GM21717 (cell line): ENCODE measurements at regions not wholly inside any gene's neighbourhood (a gene's known extent, or its start where the extent isn't known, plus 50 kb on each side); places are given as distances from the start of the nearest gene placed in this dataset.
"Not testable (repeated sequence)": the region's sequence is repeated elsewhere in the genome, so short reads cannot be mapped to it uniquely, and the experiment has no call there.

Experiments
- ATAC-seq: cut with Tn5 transposase; IDR thresholded peaks from one replicate; pipeline ENCODE4 v1.9.1; 2021; ENCODE audit warnings: mild to moderate bottlenecking, moderate library complexity; ENCODE audit not compliant: unreplicated experiment

DNA sequence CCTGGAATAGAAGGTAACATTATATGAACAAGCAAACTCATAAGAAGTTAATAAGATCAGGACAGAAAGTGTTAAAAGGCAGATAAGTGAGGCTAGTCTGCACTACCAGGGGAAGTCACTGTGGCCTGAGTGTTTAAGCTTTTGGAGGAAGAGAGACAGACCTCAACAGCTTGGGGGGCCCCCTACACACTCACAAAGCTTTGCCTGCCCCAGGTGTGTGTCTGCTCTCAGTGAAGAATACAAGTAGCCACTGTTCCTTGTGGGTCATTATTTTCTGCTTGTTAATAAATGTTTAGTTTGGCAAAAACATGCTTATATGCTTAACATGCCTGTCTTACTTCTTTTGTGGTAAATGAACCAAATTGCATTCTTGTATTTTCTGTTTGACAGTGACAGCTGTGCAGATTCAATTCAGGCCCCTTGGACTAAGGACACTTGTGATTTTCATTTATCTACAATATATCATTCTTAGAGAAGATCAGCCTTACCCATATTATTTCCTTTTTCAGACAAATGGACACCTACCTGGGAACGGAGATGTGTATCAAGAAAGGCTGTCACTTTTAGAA lies 50.7 kb upstream of the C12orf71 start:
- ATAC-seq, result no peak

DNA sequence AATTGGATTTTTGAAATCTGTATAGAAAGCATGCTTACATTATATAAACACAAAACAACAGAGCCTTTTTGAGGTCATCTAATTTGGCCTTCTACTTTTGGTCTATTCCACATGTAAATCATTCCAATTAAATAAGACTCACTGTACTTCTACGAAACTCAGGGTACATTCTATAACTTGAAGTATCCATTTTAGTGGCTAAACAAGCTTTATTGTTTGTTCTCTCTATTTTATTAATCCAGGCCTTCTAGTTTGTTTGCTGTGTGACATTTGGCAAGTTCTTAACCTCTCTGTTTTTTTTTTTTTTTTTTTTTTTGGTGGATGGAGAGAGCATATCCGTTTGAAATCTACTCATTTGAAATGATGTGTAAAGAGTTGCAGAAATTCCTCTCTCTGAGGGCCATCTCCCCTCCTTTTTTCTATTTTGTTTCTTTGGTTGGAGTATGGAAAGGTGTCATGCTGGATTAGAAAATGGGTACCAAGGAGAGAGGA lies 58.1 kb upstream of the C12orf71 start:
- no peak for ATAC-seq

DNA sequence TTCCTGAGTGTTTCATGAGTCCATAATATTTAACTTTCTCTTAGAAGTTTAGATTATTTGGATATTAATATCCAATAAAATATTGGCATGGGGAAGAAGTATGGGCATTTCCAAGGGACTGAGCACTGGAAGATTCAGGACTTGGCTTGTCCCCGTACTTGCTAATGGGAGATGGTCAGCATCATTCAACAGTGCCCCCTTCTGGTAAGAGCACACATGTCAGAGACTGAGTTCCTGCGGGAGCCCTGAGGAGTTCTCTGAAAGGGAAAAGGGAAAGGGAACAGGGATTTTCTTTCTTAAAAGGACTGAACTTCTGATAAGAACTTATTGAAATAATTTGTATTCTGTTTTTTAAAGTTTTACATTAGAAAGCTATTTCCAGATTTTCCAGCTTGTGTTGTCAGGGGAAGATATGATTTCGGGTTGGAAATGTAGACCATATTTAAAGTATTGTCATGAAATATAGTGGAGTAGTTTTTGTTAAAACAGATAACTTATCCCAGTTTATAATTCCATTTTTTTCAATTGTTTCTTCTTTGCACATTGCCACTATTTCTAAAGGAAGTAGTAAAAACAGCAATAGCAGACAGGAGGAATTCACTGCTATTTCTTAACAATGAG lies 59.8 kb upstream of the C12orf71 start:
- ATAC-seq, result no peak

DNA sequence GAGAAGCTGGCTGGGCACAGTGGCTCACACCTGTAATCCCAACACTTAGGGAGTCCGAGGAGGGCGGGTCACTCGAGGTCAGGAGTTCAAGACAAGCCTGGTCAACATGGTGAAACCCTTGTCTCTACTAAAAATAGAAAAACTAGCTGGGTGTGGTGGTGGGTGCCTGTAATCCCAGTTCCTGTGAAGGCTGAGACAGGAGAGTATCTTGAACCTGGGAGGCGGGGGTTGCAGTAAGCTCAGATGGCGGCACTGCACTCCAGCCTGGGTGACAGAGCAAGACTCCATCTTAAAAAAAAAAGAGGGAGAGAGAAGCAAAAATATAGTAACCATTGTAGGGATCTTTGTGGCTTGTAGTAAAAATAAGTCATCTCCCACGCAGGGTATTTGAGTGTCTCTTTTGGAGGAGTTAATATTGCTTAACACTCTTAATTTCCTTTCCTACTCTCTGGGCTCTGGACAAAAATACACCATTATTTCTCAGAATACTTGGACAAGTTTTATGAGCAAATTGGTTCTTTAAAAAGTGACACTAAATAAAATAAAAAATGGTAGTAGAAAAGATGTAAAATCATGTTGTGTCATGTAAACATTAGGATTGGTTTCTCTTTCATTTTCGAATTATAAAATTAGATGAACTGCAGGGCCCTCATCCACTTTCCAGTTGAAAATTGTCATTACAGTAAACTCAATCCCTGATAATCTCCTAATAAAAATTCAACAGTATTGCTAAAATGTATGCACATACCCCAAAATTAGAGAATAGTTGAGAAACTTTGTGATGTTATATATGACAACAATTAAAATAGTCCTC lies 61.1 kb upstream of the C12orf71 start:
- no peak for ATAC-seq

DNA sequence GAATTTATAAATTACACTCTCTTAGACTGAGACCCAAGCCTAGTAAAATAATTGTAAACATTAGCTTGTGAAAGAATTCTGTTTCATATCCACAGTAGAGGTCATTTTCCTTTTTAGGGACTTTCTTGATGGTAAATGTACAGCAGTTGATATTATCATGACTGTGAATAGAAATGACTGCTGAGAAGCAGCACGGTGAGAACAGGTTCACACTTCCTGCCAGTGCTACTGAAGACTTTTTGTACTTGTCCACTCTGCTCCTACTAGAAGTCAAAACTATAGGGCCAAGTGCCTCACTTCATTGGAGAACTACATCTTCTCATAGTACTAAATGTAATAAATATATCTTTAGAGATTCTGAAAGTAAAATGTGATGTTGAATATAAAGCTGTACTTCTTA lies 63.3 kb upstream of the C12orf71 start:
- peak; percentile 53 for ATAC-seq

DNA sequence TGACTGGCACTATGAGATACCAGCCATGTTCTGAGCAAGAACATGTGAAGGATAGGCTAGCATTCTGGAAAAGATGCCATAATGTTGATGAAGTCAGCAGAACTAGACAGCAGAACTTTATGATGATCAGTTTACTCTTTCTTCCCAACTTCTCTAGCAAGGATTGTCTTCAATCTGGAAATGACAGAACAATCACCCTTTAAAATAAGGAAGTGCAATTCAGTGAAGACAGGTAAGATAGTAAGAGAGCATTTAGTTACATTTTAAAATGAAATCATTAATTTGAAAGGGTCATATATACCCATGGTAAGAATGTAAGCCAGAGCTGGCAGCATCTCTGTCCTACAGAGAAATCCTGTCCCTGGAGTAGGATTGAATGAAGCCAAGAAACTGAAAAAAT lies 66.0 kb upstream of the C12orf71 start:
- no peak for ATAC-seq

DNA sequence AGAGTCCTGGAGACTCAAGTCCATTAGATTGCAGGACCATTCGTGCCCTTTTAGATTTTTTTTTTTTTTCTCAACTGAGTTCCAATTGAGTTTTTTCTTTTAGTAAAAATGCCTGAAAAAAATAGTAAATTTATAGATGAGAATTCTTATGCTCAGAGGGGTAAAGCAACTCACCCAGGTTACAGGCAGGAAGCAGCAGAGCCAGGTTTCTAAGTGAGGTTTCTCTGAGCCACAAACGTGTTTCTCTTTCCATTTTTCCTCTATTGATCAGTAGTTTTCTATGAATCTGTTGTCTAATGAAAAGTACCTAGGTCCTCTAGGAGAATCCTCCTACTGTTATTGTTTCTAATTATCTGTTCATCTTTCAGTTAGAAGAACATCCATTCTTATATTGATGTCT lies 66.4 kb upstream of the C12orf71 start:
- no peak for ATAC-seq

DNA sequence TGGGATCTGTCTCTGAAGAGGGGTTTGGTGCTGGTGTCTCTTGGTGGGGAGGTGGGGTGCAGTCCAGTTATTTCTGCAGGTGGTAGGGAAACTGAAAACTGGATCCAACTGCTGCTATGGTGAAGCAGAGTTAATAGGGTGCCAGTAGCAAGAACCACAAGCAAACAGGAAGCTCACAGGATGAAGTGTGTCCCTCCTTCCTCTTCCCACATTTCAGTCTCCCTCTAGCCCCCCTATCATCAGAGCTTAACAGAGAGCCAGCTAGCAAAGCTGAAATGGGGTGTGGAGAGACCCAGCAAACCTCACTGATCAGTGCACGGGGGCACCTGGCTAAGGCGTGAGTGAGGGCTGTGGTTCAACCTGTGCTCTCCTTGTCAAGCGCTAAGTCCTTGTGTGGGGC lies 69.1 kb upstream of the C12orf71 start:
- ATAC-seq, result no peak

DNA sequence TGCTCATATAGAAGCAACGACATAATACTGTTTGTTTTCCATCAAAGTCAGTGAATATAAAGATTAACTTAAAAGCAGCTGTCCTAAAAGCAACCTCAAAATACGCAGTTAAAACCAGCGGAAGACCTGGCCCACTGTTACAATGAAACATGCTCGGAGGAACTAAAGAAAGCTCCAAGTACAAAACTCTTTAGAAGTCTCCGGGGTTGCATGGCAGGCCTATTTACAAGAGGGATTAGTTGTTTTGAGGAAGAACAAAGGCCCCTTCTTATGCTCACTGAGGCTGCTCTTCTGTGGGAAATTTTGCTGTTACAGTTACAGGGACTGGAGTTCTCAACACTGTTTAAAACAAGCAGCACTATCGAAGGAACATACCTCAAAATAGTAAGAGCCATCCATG lies 75.9 kb upstream of the C12orf71 start:
- ATAC-seq, result no peak

DNA sequence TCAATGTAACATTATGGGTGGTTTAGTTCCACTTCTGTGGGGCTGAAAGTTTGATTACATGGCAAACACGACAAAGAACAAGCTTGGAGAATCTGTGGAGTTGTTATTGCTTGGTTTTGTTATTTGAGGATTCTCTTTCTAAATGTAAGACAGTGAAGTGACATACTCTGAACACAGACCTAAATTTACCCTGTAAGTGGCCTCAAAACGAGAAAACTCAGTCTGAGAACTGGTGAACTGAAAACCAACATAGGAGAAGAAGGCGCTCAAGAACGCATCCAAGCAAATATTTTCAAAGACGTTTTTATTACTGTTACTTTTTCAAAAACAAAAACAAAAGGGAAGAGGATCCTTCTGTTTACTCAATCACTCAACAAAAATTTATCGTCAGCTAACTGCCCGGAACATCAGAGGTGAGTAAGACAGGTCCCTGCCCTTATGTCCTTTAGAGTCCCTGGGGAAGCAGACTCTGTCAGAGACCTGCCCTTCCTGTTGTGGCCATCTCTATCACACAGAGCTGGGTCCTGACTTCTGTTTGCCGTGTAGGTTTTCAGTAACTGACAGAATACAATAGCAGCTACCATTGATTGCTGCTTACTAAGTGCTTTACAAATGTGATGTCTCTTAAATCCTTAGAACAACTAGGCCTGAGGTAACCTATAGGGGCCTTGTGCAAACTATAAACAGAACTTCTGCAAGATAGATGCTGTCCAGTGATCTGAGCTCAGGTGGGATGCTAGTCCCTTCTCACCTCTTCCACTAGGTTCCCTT lies 79.3 kb upstream of the C12orf71 start:
- no peak for ATAC-seq

DNA sequence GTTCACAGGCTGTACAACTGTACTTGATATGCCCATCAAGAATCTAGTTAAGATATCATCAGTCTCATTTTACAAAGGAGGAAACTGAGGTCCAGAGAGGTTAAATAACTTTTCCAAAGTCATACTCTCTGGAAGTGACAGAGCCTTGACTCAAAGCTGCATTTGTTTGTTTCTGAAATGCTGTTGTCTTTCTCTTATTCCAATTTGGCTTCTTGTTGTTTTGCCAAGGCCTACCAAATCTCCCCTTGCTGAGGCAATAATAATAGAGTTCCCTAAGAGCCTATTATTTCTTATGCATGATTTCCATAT lies 79.8 kb upstream of the C12orf71 start:
- no peak for ATAC-seq

DNA sequence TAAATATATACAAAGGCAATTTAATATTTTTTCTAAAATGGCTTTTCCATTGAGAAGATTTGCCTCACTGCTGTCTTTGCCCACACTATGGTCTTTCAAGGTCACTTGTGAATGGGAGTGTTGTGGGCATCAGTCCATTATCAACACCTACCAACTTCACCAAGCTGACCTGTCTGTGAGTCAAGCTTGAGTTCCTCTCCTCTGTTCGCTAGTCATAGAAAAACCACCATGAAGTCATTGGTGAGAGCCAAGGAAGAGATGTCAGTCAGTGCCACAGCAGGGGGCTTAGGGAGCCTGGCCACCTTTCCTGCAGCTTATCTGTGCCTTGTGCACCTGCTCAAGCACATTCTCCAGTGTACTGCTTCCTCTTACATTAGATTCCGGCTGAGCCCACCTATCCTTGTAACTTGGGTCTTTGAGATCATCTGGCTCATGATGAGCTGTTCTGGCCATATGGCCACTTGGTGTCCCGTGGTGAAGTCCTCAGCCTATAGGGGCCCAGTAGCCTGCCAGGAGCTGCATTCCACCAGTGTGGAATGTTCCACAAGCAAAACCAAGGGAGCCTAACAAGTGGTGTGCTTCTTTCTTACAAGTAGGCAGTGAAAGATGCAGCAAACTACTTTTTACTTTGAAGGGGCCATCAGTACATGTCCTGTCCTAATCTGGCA lies 80.8 kb upstream of the C12orf71 start:
- ATAC-seq, result no peak

DNA sequence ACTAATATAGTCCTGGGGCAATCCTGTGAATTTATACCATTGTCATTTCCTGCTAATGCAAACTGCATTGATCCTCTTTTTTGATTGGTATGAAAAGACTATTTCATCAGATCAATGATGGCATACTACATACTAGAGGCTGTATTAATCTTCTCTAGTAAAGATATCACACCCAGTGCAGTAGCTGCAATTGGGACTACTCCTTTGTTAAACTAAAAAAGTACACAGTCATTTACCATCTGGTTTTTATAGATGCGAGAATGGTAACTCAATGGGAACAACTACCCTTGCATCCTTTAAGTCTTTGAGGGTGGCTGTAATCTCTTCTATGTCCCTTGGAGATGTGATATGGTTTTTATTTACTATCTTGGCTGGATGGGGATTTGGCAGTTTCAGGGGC lies 80.2 kb upstream of the STK38L start:
- no peak for ATAC-seq

DNA sequence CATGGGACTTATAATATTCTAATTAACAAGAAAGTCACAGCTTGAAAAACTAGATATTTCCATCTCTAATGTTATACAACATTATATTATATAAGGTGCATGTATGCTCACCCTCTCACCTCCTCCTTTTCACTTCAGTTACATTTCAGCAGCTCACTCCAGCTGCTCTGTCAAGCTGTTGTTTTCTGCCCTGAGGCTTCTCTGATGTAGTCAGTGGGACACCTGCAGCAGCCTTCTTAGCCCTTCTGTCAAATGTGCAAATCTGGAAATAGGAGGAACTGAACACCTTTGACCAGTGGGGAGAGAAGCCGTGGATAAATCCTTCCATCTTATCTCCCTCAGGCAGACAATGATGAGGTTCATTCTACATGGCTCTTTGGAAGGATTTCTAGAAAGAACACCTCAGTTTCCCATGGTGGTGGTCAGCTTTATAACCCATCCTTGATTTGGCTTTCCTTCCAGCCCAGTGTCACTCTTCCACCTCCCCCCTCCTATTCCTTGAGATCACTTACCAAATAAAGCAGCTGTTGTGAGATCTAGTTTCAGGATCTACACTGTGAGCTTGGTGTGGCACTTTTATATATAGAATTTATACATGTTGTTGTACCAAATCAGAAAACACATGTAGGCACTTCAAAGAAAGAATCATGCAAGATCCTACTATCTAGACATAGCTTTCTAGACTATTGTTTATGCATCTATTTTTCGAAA lies 79.6 kb upstream of the STK38L start:
- ATAC-seq, result no peak

DNA sequence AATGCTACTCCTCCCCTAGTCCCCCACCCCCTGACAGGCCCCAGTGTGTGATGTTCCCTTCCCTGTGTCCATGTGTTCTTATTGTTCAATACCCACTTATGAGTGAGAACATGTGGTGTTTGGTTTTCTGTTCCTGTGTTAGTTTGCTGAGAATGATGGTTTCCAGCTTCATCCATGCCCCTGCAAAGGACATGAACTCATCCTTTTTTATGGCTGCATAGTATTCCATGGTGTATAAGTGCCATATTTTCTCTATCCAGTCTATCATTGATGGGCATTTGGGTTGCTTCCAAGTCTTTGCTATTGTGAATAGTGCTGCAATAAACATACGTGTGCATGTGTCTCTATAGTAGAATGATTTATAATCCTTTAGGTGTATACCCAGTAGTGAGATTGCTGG lies 78.1 kb upstream of the STK38L start:
- ATAC-seq, result not testable (repeated sequence)

DNA sequence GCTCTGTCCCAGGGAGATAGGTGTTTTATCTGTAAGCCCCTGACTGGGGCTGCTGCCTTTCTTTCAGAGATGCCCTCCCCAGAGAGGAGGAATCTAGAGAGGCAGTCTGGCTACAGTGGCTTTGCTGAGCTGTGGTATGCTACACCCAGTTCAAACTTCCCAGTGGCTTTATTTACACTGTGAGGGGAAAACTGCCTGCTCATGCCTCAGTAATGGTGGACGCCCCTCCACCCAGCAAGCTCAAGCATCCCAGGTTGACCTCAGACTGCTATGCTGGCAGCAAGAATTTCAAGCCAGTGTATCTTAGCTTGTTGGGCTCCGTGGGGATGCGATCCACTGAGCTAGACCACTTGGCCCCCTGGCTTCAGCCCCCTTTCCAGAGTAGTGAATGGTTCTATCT lies 72.6 kb upstream of the STK38L start:
- not testable (repeated sequence) for ATAC-seq

DNA sequence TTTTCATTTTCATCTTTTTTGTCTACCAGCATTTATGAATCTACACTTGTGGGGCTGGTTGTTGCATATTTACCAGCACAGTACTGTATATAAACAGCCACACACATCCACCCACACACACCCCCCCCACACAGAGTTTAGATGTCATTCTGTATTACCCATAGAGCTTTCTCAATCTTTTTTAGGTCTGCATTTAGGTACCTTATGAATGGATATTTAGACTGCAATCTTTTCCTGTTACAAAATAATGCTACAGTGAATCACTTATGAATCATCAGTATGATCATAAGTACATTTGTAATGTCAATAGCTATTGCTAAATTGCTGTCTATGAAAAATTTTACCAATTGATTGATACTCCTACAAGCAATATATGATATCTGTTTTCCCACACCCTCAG lies 67.3 kb upstream of the STK38L start:
- ATAC-seq, result no peak

DNA sequence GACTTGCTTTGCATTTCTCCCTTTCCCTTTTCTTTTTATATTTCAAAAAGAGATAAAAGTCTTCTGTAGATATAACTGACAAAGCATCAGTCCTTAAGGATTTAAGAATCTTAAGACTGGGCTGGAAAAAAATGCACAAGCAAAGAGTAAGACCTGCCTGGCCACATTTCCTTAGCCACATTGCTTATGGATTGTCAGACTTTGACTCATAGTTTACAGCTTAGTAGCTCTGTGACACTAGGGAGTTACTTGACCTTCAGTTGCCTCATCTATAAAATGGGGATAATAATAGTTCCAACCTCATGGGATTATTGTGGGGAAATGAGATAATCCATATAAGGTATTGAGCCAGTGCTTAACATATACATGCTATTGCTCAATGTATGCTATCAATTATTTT lies 66.4 kb upstream of the STK38L start:
- ATAC-seq, result no peak

DNA sequence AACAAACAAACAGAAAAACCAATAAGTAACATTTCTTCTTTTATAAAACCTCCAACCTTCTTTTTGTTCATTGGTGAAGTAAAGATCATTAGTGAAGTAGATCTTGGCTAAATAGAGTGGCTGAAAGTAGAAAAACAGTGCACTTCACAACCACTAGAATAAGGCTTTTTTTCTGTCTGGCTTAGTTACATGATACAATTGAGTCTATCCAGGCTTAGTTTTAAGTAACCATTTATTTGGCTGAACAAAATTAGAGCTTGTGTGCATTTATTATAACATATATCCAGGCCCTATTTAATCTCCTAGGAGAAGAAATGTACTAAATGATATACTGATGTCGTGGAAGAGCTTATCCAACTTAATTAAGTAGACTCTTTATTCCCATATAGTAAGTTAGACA lies 65.8 kb upstream of the STK38L start:
- ATAC-seq, result no peak

DNA sequence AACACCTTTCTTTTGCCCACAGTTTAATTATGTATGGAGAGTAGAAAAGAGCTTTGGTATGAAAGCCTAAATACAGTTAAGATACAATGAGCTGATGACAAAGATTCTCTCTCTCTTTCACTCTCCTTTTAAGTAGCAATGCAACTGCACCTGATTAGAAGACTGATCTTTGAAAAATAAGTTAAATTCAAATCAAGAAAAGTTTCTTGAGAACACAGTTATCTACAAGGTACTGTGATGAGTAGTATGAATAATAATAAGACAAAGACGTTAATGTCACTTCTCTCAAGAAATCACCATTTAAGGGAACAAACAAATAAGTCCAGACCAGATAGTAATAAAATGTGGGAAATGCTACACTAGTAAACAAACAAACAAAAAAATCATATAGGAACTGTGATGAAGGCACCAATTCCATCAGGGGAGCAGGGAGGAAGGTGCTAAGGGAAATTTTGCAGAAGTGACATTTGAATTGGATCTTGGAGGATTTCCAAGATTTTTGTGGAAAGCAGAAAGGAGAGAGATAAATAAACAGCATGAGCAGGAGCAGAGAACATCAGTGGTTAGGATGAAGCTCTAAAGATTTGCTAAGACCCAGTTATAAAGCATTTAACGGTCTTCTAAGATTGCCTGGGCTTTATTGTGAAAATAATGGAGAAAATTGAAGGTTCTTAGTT lies 65.2 kb upstream of the STK38L start:
- ATAC-seq, result no peak
